Upper lobe of right lung (tissue), 1 donor: ENCODE measurements at regions not wholly inside any gene's neighbourhood (a gene's known extent, or its start where the extent isn't known, plus 50 kb on each side); places are given as distances from the start of the nearest gene placed in this dataset.

Experiments
- ATAC-seq: fragments of 200-7000 bp; cut with Tn5 transposase; one replicate; pipeline ENCODE4 v1.9.1; 2020; ENCODE audit warnings: mild to moderate bottlenecking, moderate library complexity
- DNase-seq: peaks from one replicate; pipeline ENCODE4 v3.0.0-alpha.2; 2020
- H3K27ac ChIP-seq: fragments of 200-600 bp; one replicate; pipeline ENCODE4 v1.8.0; 2022
- H3K27me3 ChIP-seq: fragments of 200-600 bp; one replicate; pipeline ENCODE4 v1.8.0; 2022; ENCODE audit warnings: mild to moderate bottlenecking
- H3K36me3 ChIP-seq: fragments of 200-600 bp; one replicate; pipeline ENCODE4 v1.8.0; 2022
- H3K4me1 ChIP-seq: fragments of 200-600 bp; one replicate; pipeline ENCODE4 v1.8.0; 2022
- H3K4me3 ChIP-seq: fragments of 200-600 bp; one replicate; pipeline ENCODE4 v1.8.0; 2022; ENCODE audit warnings: mild to moderate bottlenecking
- H3K9me3 ChIP-seq: fragments of 200-600 bp; one replicate; pipeline ENCODE4 v1.8.0; 2022
- CTCF ChIP-seq: fragments of 200-600 bp; IDR thresholded peaks from one replicate; pipeline ENCODE4 v1.8.0; 2022; ENCODE audit warnings: antibody characterized with exemption
- intact Hi-C: fragments of 100-400 bp; cut with DNase I; formaldehyde crosslinking; loops from one replicate; pipeline ENCODE4 v1.11.0; 2022
- donor health status: DM: no; HTN: yes; CAD: no; lungs with severe emphysema.

GRCh38 chr5:111653408-111653807 lies 103.6 kb downstream of the NREP start:
- H3K4me3 ChIP-seq, result no peak overlapping the region
- H3K4me1 ChIP-seq, result no peaks in the 10 kb centered on the region
- H3K9me3 ChIP-seq, result no peaks in the 10 kb centered on the region
- no peaks in the 10 kb centered on the region for H3K27me3 ChIP-seq
- no peak for ATAC-seq
- no peak overlapping the region for H3K27ac ChIP-seq
- DNase-seq, result no peak
- no peak for TF ChIP-seq CTCF
- intact Hi-C loops, result no loop called here
- no peaks in the 10 kb centered on the region for H3K36me3 ChIP-seq

GRCh38 chr5:111649516-111649915 lies 107.5 kb downstream of the NREP start:
- DNase-seq (no peak), ATAC-seq (no peak)
- intact Hi-C loops, result no loop called here
- Histone ChIP-seq H3K4me1 (no peaks in the 10 kb centered on the region), H3K36me3 (no peaks in the 10 kb centered on the region), H3K27me3 (no peaks in the 10 kb centered on the region), H3K4me3 (no peak overlapping the region), H3K27ac (no peak overlapping the region), H3K9me3 (no peaks in the 10 kb centered on the region)
- no peak for TF ChIP-seq CTCF

GRCh38 chr5:111645303-111645838 lies 111.6 kb downstream of the NREP start:
- Histone ChIP-seq H3K4me1 (no peaks in the 10 kb centered on the region), H3K4me3 (no peak overlapping the region), H3K27me3 (no peaks in the 10 kb centered on the region), H3K36me3 (no peaks in the 10 kb centered on the region), H3K9me3 (no peaks in the 10 kb centered on the region), H3K27ac (no peak overlapping the region)
- no peak for ATAC-seq
- DNase-seq, result no peak
- no peak for TF ChIP-seq CTCF
- intact Hi-C loops, result no loop called here

GRCh38 chr5:111643499-111643898 lies 113.5 kb downstream of the NREP start:
- ATAC-seq, result no peak
- no peak for DNase-seq
- H3K4me3 ChIP-seq, result no peak overlapping the region

GRCh38 chr5:111641533-111642233 lies 115.3 kb downstream of the NREP start:
- intact Hi-C loops, result no loop called here
- H3K27ac ChIP-seq, result no peak overlapping the region
- no peaks in the 10 kb centered on the region for H3K9me3 ChIP-seq
- H3K27me3 ChIP-seq, result no peaks in the 10 kb centered on the region
- ATAC-seq, result no peak
- DNase-seq, result no peak
- H3K4me3 ChIP-seq, result no peak overlapping the region
- no peaks in the 10 kb centered on the region for H3K4me1 ChIP-seq
- H3K36me3 ChIP-seq, result no peaks in the 10 kb centered on the region
- TF ChIP-seq CTCF, result no peak

More at GRCh38 chr5:111643499-111643898, 113.5 kb downstream of the NREP start:
- H3K4me1 ChIP-seq, result no peaks in the 10 kb centered on the region
- no peaks in the 10 kb centered on the region for H3K27me3 ChIP-seq
- no peak overlapping the region for H3K27ac ChIP-seq
- TF ChIP-seq CTCF, result no peak
- intact Hi-C loops, result no loop called here
- H3K9me3 ChIP-seq, result no peaks in the 10 kb centered on the region
- H3K36me3 ChIP-seq, result no peaks in the 10 kb centered on the region

- ATAC-seq (no peak), DNase-seq (no peak)
- no peaks in the 10 kb centered on the region for H3K27me3 ChIP-seq
- intact Hi-C loops, result no loop called here
- H3K4me1 ChIP-seq, result peaks cover 11% of the 10 kb centered on the region
- TF ChIP-seq CTCF, result no peak
- no peaks in the 10 kb centered on the region for H3K36me3 ChIP-seq
- H3K27ac ChIP-seq, result no peak overlapping the region
- H3K9me3 ChIP-seq, result no peaks in the 10 kb centered on the region
- no peak overlapping the region for H3K4me3 ChIP-seq
Observed at GRCh38 chr5:111639912-111640311, 117.1 kb downstream of the NREP start.
